ENCODE measurements at regions not wholly inside any gene's neighbourhood (a gene's known extent, or its start where the extent isn't known, plus 50 kb on each side); places are given as distances from the start of the nearest gene placed in this dataset.

GRCh38 chr9:96038271-96038670 lies 162.8 kb downstream of the ERCC6L2 start:
- DNase-seq (ENCODE audit: low read depth): no peak

GRCh38 chr9:96034553-96035122 lies 159.1 kb downstream of the ERCC6L2 start:
- no peak for DNase-seq (ENCODE audit: low read depth)

- no peak for DNase-seq (ENCODE audit: low read depth)
Measured at GRCh38 chr9:96033896-96034295, 158.4 kb downstream of the ERCC6L2 start.

GRCh38 chr9:96031916-96032534 lies 156.5 kb downstream of the ERCC6L2 start:
- DNase-seq (ENCODE audit: low read depth): no peak

GRCh38 chr9:96031366-96031824 lies 155.9 kb downstream of the ERCC6L2 start:
- no peak for DNase-seq (ENCODE audit: low read depth)

- no peak for DNase-seq (ENCODE audit: low read depth)
Measured at GRCh38 chr9:96029722-96030530, 154.4 kb downstream of the ERCC6L2 start.

GRCh38 chr9:96027251-96028131 lies 152.0 kb downstream of the ERCC6L2 start:
- DNase-seq (ENCODE audit: low read depth): no peak

GRCh38 chr9:96026655-96027213 lies 151.2 kb downstream of the ERCC6L2 start:
- DNase-seq (ENCODE audit: low read depth): no peak

- DNase-seq (ENCODE audit: low read depth): no peak
Measured at GRCh38 chr9:96025995-96026602, 150.6 kb downstream of the ERCC6L2 start.

- no peak for DNase-seq (ENCODE audit: low read depth)
Measured at GRCh38 chr9:96023486-96023885, 148.0 kb downstream of the ERCC6L2 start.

- DNase-seq (ENCODE audit: low read depth): no peak
Measured at GRCh38 chr9:96022445-96023051, 147.1 kb downstream of the ERCC6L2 start.

GRCh38 chr9:96021551-96022444 lies 146.3 kb downstream of the ERCC6L2 start:
- DNase-seq (ENCODE audit: low read depth): no peak

- DNase-seq (ENCODE audit: low read depth): no peak
Measured at GRCh38 chr9:96020792-96021550, 145.5 kb downstream of the ERCC6L2 start.

GRCh38 chr9:96020300-96020791 lies 144.9 kb downstream of the ERCC6L2 start:
- DNase-seq (ENCODE audit: low read depth): no peak
